ENCODE measurements at regions not wholly inside any gene's neighbourhood (a gene's known extent, or its start where the extent isn't known, plus 50 kb on each side); places are given as distances from the start of the nearest gene placed in this dataset.
"Not testable (repeated sequence)": the region's sequence is repeated elsewhere in the genome, so short reads cannot be mapped to it uniquely, and the experiment has no call there.

DNA sequence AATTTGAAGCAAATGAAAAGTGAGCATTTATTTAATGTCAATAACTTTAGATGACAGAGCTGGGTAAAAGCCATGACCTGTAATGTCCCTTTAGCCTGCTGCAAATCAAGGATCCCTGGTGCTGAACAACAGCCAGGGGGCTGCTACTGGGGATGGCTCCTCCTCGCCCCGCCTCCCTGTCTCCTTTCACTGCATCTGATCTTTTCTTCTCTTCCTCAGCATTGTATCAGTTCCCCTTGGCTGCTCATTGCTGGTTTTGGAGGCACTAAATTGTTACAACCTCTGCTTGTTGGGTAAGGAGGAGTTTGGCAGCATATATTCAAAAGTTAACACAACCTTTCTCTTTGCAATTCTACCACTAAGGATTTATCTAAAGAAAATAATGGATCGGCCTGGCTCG is 236.3 kb upstream of the ID2 start:
- intact Hi-C loops (cut with DNase I; ENCODE audit: low total_unique reads) = no loop called here
- TF ChIP-seq POLR2A (IDR thresholded peaks at IDR 0.05) (no peak), CTCF (IDR thresholded peaks at IDR 0.05) (no peak)

DNA sequence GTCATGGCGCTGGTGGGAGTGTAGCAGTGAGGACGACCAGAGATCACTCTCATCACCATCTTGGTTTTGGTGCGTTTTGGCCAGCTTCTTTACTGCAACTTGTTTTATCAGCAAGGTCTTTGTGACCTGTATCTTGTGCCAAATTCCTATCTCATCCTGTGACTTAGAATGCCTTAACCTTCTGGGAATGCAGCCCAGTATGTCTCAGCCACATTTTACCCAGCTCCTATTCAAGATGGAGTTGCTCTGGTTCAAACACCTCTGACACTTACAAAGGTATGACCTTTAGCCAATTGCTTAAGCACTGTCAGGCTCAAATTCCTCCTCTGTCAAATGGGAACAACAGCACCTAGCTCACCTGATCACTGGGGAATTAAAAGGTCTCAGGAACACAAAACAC is 235.1 kb upstream of the ID2 start:
- H3K4me1 ChIP-seq; H3K27me3 ChIP-seq; intact Hi-C loops (cut with DNase I; ENCODE audit: low total_unique reads); H3K36me3 ChIP-seq; H3K27ac ChIP-seq; H3K4me3 ChIP-seq; H3K9me3 ChIP-seq: not testable (repeated sequence)
- DNase-seq = peak in 1 of 2 donors; percentile 45

More for the DNA sequence above, 236.3 kb upstream of the ID2 start:
- Histone ChIP-seq H3K36me3 (no peaks in the 10 kb centered on the region), H3K27me3 (no peaks in the 10 kb centered on the region), H3K27ac (no peak overlapping the region), H3K9me3 (no peaks in the 10 kb centered on the region), H3K4me3 (no peak overlapping the region), H3K4me1 (peaks cover 0 to 3% of the 10 kb centered on the region in 2 donors)
- no peak for DNase-seq

DNA sequence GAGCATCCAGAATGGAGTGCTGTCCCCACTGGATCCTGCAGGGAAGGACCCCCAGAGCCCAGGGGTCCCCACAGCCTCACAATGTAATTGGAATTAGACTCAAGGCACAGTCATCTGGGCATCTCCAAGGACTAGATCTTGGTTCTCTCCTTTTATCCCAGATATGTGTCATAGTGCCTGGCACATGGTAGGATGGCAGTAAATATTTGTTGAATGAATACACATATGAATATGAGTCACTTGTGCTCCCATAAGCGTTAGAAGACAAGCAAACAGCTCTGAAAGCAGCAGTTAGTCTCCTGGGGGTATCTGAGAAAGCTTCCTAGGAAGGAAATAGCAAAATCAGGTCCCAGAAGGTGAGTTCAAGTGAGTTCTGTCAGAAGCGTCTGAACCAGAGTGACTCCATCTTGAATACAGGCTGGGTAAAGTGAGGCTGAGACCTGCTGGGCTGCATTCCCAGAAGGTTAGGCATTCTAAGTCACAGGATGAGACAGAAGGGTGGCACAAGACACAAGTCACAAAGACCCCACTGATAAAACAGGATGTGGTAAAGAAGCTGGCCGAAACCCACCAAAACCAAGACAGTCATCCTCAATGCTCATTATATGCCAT is 234.1 kb upstream of the ID2 start:
- TF ChIP-seq POLR2A (IDR thresholded peaks at IDR 0.05) = no peak
- no peak for TF ChIP-seq CTCF (IDR thresholded peaks at IDR 0.05)
- Histone ChIP-seq H3K4me1 (peaks cover 0 to 3% of the 10 kb centered on the region in 2 donors), H3K9me3 (no peaks in the 10 kb centered on the region), H3K27me3 (no peaks in the 10 kb centered on the region), H3K27ac (no peak overlapping the region), H3K36me3 (no peaks in the 10 kb centered on the region), H3K4me3 (no peak overlapping the region)
- DNase-seq = no peak
- intact Hi-C loops (cut with DNase I; ENCODE audit: low total_unique reads) = no loop called here

DNA sequence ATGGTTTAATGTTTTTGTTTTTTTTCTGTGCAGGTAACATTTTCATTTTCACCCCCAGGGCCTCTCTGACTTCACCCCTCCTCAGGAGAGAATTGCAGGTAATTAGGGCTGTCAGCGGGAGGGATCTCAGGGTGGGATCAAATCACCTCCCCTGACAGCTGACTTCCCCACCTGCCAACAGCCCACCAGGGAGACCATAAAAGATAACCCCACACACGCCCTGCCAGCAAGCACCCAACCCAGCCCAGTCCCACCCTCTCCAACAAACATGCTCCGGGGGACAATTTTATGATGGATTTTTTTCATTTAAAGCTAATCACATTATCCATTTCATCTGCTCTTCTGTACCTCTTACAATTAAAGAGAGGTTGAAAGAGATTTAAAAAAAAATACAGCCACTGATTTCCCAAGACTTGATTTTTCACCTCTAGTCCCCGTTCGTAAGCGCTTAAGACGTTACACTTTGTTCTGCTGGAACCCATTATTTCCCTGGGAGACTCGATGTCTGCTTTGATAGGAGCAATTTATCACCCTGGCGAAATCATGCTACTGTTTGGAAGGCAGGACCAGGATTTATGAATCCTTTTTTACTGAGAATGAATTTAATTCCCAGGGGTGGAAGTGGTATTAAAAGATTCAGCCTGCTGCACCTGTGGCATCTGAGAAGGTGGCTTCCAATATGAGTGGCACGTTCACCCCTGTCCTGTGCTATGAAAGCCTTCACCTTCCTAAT is 232.9 kb upstream of the ID2 start:
- Histone ChIP-seq H3K4me1 (peaks cover 0 to 3% of the 10 kb centered on the region in 2 donors), H3K27ac (no peak overlapping the region), H3K4me3 (no peak overlapping the region), H3K9me3 (no peaks in the 10 kb centered on the region), H3K36me3 (no peaks in the 10 kb centered on the region), H3K27me3 (no peaks in the 10 kb centered on the region)
- intact Hi-C loops (cut with DNase I; ENCODE audit: low total_unique reads) = no loop called here
- DNase-seq = no peak
- TF ChIP-seq CTCF (IDR thresholded peaks at IDR 0.05) (no peak), POLR2A (IDR thresholded peaks at IDR 0.05) (no peak)

DNA sequence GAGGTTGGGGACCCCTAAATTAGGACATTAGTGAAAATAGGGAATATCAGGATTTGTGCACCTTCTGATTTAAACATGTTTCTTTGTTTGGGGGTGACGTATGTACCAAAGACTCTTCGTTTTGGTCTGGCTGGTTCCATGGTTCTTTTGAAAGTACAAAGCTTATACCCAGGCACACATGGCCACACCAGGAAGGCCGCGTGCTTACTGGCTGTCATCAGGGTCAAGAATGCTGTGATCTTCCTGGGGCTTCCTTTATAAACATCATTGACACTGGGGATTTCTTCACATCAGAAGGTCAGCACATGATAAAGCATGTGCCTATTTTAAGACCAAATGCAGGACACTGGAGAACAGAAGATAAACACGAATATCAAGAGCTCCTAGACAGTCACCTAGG is 230.6 kb upstream of the ID2 start:
- no peaks in the 10 kb centered on the region for H3K9me3 ChIP-seq
- no peaks in the 10 kb centered on the region for H3K27me3 ChIP-seq
- H3K4me3 ChIP-seq = no peak overlapping the region
- H3K27ac ChIP-seq = no peak overlapping the region
- intact Hi-C loops (cut with DNase I; ENCODE audit: low total_unique reads) = no loop called here
- H3K36me3 ChIP-seq = no peaks in the 10 kb centered on the region
- TF ChIP-seq CTCF (IDR thresholded peaks at IDR 0.05) = no peak
- TF ChIP-seq POLR2A (IDR thresholded peaks at IDR 0.05) = no peak
- no peak for DNase-seq
- H3K4me1 ChIP-seq = peaks cover 0 to 3% of the 10 kb centered on the region in 2 donors
